HG02938 (cell line): ENCODE measurements at regions not wholly inside any gene's neighbourhood (a gene's known extent, or its start where the extent isn't known, plus 50 kb on each side); places are given as distances from the start of the nearest gene placed in this dataset.

Experiments used
- ATAC-seq: cut with Tn5 transposase; IDR thresholded peaks from one replicate; pipeline ENCODE4 v1.9.1; 2021; ENCODE audit warnings: mild to moderate bottlenecking, moderate library complexity; ENCODE audit not compliant: unreplicated experiment

- no peak for ATAC-seq
Observed at GRCh38 chr5:23253621-23254198, 253.7 kb upstream of the PRDM9 start.

GRCh38 chr5:23242891-23243290 is 264.5 kb upstream of the PRDM9 start:
- ATAC-seq = no peak

DNA sequence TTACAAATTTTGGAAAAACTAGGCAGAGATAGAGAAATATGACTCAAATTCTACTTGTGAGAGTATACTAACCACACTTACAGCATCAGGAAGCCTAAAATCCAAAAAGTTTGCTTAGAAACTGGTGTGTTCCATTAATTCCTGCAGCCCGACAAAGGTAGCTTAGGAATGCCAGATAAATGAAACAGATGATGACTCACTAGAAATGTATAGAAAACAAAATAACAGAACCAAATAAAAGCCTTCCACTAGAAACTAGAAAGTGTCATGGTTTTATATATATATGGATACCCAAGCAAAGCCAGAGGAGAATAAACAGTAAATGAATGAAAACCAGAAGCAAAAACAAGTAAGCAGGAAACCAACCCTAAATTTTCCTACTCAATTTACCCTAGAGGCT is 272.2 kb upstream of the PRDM9 start:
- ATAC-seq = no peak

GRCh38 chr5:23234197-23234596 is 273.2 kb upstream of the PRDM9 start:
- ATAC-seq = no peak

DNA sequence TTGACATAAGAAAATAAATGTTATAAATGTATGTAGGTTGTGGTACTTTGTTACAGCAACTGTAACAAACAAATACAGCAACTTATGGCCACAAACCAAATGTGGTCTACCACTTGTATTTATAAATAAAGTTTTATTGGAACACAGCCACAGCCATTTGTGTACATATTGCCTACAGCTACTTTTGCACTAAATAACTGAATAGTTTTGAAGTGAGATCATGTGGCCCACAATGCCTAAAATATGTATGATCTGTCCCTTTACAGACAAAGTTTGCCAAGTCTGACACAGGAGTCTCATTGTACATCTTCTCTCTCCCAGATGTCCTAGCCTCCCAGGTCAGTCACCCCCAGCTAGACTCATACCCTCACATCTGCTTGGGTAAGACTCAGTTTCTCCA is 283.6 kb upstream of the PRDM9 start:
- no peak for ATAC-seq

GRCh38 chr5:23221831-23222230 is 285.6 kb upstream of the PRDM9 start:
- ATAC-seq = no peak

DNA sequence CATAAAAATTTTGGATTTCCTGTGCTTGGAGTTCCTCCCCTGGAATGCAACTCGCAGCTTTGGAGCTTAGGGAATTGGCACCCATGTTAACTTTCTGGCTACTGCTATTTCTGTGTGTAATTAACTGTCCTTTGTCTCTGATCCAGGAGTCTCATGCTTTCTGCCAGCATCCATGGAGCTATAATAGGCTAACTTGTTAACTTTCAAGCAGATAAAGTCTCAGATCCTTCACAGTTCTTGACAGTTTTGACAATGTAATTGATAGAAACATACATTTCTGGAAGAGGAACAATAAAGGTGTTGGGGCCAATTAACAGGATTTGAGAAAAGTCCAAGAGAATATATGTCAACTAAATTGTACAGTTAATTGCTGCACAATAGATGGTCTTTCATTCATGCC is 290.2 kb upstream of the PRDM9 start:
- ATAC-seq = no peak

- ATAC-seq = no peak
Observed at GRCh38 chr5:23216345-23216744, 291.1 kb upstream of the PRDM9 start.

- peak; percentile 88 for ATAC-seq
Observed at GRCh38 chr5:23208959-23209431, 298.4 kb upstream of the PRDM9 start.

- no peak for ATAC-seq
Observed at GRCh38 chr5:23204111-23204510, 303.3 kb upstream of the PRDM9 start.

GRCh38 chr5:23169660-23170416 is 316.7 kb upstream of the CDH12 start:
- ATAC-seq = no peak

- no peak for ATAC-seq
Observed at GRCh38 chr5:23164971-23165370, 311.8 kb upstream of the CDH12 start.

DNA sequence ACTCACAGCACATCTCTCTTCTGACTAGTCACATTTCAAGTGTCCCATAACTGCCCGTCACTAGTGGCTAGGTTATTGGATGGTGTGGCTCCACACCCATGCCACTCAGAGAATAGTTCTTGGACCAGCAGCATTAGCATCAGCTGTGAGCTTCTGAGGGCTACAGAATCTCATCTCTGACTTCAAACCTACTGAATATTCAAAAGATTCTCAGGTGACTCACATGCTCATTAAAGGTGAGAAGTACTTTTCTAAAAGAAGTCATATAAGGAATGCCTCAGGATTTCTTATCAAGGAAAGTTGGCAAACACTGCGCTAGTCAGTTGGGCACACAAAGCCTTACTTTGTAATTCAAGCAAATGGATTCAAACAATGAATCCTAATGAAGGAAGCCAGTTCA is 305.0 kb upstream of the CDH12 start:
- no peak for ATAC-seq

- no peak for ATAC-seq
Observed at GRCh38 chr5:23157716-23158115, 304.6 kb upstream of the CDH12 start.

- ATAC-seq = no peak
Observed at GRCh38 chr5:23157169-23157568, 304.0 kb upstream of the CDH12 start.

- ATAC-seq = no peak
Observed at GRCh38 chr5:23147625-23148024, 294.5 kb upstream of the CDH12 start.

DNA sequence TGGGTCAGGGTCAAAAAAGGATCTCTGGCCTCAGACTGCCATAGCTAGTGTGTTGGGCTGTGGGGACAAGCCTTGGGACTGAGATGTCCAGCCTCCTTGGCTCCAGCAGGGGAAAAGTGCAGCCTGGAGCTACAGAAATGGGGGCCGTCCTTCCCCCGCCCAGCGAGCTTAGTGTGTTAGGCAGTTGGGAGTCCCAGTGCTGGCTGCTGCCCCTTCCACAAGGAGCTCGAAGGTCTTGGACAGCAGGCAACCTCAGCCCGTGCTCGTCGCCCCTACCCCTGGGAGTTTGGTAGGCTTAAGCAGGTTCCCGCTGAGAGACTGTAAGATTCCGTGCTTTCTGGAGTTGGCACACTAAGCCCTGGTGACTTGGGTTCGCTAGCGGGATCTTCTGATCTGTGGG is 293.0 kb upstream of the CDH12 start:
- ATAC-seq = no peak

DNA sequence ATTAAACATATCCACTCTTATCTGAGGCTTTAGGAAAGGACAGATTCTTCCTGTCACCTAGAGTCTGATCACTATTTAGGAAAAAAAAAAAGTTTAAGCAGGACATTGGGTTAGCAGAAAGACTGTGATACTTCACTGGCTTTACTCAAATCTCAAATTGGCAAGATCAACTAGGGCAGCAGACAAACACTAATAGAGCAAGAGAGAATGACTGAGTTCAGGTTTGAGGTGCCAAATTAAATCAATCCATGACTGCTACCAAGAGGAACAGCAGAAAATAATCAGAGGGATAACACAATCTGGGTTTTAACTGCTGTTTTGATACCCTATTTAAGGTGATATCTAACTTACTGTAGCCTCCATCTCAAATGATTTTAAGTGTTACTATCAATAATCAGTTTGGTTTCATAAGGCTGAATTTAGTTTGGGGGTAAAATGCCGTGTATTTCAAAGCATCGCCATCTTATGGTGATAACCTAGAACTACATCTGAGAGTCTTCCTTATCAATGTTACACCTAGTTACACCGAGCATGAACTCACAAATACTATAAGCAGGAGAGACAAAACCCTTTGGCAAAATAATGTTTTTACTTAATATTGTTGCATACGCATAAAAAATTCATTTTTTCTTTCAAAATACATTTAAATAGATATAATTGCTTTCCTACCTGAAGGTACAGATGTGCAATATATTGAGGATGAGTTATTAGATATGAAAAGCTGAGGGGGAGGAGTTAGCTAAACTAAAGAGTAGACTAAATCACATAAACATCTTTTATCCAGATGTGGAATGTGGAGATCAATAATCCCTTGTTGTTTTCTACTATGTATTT is 286.4 kb upstream of the CDH12 start:
- ATAC-seq = peak; percentile 49

- no peak for ATAC-seq
Observed at GRCh38 chr5:23136958-23137357, 283.8 kb upstream of the CDH12 start.

DNA sequence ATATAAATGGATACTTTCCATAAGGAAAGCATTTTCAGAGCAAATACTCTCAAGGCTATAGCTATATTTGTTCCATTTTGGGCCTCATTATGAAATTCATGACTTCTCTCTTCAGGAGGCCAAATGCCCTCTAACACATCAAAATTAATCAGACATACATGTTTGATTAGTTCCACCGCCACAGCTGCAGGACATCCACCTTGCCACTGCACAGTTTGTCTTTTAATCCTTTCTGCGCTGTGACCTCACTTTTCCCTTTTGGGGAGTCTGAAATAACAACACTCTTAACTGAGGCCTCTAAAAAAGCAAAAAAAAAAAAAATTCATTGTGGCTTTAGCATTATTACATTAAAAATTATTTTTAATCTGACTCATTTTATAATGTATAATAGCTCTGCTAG is 279.1 kb upstream of the CDH12 start:
- ATAC-seq = no peak

DNA sequence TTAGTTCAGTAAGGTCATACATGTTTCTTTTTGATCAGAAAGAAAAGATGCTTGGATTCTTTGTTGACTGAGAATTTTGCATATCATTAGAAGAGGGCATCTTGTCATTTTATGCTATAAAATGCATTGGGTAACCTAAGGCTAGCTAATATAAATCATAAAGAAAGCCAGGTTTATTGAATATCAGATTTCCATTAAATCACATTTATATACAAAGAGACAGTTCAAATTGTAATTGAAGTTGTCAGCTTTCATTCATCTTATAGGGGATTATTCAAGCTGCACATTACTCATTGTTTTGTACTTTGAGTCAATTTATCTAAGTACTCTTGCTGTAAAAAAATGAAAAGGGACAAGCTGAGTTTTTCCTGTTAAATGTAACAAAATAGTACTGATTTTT is 259.1 kb upstream of the CDH12 start:
- ATAC-seq = no peak

DNA sequence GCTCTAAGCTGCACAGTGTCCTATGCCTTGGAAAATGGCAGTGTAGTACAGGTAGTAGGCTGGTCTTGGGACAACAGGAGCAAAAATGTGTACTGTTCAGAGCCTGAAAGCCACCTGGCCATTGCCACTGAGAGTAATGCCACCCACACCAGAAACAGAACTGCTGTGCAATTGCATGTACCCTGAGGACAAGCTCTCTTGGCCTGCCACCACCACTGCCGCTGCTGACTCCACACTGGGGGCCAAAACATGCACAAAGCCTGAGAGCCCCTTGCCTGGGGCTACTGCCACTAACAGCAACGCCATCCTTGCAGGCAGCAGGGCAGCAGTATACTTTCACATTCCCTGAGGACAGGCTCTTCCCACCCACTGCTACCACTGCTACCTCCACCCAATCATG is 251.9 kb upstream of the CDH12 start:
- ATAC-seq = no peak
